ENCODE measurements at regions not wholly inside any gene's neighbourhood (a gene's known extent, or its start where the extent isn't known, plus 50 kb on each side); places are given as distances from the start of the nearest gene placed in this dataset.

DNA sequence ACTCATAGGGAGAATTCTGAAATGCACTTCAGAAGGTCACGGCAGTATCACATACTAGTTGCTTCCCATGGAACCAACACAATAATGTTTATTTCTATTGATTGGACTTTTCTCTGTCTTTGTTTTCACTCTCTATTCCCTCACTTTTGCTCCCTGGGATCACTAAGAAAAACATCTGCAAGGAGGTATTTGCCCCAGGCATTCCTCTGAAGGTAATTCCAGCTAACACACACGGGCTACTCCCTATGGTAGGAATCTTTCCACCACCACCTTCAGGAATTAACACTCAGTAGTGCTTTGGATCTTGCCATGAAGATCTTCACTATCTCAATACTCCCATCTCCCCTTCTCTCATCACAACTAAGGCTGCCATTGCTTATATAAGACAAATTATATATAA lies 353.3 kb downstream of the DSC3 start:
- no peak for TF ChIP-seq OVOL3 (tag by site-specific recombination; IDR thresholded peaks at IDR 0.05)
- TF ChIP-seq, protein P1, sequence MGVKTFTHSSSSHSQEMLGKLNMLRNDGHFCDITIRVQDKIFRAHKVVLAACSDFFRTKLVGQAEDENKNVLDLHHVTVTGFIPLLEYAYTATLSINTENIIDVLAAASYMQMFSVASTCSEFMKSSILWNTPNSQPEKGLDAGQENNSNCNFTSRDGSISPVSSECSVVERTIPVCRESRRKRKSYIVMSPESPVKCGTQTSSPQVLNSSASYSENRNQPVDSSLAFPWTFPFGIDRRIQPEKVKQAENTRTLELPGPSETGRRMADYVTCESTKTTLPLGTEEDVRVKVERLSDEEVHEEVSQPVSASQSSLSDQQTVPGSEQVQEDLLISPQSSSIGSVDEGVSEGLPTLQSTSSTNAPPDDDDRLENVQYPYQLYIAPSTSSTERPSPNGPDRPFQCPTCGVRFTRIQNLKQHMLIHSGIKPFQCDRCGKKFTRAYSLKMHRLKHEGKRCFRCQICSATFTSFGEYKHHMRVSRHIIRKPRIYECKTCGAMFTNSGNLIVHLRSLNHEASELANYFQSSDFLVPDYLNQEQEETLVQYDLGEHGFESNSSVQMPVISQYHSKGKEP (tag by site-specific recombination; IDR thresholded peaks at IDR 0.05), result no peak
- no peak for TF ChIP-seq HOXA7 (CRISPR knock-in tag; IDR thresholded peaks at IDR 0.05; ENCODE audit: borderline replicate concordance)
- TF ChIP-seq ZNF76 (tag by site-specific recombination; IDR thresholded peaks at IDR 0.05; ENCODE audit: borderline replicate concordance, low read depth), result no peak
- TF ChIP-seq, protein P2, sequence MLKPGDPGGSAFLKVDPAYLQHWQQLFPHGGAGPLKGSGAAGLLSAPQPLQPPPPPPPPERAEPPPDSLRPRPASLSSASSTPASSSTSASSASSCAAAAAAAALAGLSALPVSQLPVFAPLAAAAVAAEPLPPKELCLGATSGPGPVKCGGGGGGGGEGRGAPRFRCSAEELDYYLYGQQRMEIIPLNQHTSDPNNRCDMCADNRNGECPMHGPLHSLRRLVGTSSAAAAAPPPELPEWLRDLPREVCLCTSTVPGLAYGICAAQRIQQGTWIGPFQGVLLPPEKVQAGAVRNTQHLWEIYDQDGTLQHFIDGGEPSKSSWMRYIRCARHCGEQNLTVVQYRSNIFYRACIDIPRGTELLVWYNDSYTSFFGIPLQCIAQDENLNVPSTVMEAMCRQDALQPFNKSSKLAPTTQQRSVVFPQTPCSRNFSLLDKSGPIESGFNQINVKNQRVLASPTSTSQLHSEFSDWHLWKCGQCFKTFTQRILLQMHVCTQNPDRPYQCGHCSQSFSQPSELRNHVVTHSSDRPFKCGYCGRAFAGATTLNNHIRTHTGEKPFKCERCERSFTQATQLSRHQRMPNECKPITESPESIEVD (tag by site-specific recombination; IDR thresholded peaks at IDR 0.05), result no peak
- TF ChIP-seq, protein P3, sequence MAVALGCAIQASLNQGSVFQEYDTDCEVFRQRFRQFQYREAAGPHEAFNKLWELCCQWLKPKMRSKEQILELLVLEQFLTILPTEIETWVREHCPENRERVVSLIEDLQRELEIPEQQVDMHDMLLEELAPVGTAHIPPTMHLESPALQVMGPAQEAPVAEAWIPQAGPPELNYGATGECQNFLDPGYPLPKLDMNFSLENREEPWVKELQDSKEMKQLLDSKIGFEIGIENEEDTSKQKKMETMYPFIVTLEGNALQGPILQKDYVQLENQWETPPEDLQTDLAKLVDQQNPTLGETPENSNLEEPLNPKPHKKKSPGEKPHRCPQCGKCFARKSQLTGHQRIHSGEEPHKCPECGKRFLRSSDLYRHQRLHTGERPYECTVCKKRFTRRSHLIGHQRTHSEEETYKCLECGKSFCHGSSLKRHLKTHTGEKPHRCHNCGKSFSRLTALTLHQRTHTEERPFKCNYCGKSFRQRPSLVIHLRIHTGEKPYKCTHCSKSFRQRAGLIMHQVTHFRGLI (tag by site-specific recombination; IDR thresholded peaks at IDR 0.05), result no peak
- no peak for TF ChIP-seq HOXC10 (CRISPR knock-in tag; IDR thresholded peaks at IDR 0.05)
- TF ChIP-seq, protein P4, sequence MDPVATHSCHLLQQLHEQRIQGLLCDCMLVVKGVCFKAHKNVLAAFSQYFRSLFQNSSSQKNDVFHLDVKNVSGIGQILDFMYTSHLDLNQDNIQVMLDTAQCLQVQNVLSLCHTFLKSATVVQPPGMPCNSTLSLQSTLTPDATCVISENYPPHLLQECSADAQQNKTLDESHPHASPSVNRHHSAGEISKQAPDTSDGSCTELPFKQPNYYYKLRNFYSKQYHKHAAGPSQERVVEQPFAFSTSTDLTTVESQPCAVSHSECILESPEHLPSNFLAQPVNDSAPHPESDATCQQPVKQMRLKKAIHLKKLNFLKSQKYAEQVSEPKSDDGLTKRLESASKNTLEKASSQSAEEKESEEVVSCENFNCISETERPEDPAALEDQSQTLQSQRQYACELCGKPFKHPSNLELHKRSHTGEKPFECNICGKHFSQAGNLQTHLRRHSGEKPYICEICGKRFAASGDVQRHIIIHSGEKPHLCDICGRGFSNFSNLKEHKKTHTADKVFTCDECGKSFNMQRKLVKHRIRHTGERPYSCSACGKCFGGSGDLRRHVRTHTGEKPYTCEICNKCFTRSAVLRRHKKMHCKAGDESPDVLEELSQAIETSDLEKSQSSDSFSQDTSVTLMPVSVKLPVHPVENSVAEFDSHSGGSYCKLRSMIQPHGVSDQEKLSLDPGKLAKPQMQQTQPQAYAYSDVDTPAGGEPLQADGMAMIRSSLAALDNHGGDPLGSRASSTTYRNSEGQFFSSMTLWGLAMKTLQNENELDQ (tag by site-specific recombination; IDR thresholded peaks at IDR 0.05; ENCODE audit: low read depth), result no peak
- TF ChIP-seq, protein P5, sequence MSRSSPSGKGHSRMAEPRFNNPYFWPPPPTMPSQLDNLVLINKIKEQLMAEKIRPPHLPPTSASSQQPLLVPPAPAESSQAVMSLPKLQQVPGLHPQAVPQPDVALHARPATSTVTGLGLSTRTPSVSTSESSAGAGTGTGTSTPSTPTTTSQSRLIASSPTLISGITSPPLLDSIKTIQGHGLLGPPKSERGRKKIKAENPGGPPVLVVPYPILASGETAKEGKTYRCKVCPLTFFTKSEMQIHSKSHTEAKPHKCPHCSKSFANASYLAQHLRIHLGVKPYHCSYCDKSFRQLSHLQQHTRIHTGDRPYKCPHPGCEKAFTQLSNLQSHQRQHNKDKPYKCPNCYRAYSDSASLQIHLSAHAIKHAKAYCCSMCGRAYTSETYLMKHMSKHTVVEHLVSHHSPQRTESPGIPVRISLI (tag by site-specific recombination; IDR thresholded peaks at IDR 0.05), result no peak
- TF ChIP-seq, protein P6, sequence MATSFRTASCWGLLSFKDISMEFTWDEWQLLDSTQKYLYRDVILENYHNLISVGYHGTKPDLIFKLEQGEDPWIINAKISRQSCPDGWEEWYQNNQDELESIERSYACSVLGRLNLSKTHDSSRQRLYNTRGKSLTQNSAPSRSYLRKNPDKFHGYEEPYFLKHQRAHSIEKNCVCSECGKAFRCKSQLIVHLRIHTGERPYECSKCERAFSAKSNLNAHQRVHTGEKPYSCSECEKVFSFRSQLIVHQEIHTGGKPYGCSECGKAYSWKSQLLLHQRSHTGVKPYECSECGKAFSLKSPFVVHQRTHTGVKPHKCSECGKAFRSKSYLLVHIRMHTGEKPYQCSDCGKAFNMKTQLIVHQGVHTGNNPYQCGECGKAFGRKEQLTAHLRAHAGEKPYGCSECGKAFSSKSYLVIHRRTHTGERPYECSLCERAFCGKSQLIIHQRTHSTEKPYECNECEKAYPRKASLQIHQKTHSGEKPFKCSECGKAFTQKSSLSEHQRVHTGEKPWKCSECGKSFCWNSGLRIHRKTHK (tag by site-specific recombination; IDR thresholded peaks at IDR 0.05), result no peak
- TF ChIP-seq ZNF23 (tag by site-specific recombination; IDR thresholded peaks at IDR 0.05; ENCODE audit: borderline replicate concordance), result no peak
- TF ChIP-seq, protein P7, sequence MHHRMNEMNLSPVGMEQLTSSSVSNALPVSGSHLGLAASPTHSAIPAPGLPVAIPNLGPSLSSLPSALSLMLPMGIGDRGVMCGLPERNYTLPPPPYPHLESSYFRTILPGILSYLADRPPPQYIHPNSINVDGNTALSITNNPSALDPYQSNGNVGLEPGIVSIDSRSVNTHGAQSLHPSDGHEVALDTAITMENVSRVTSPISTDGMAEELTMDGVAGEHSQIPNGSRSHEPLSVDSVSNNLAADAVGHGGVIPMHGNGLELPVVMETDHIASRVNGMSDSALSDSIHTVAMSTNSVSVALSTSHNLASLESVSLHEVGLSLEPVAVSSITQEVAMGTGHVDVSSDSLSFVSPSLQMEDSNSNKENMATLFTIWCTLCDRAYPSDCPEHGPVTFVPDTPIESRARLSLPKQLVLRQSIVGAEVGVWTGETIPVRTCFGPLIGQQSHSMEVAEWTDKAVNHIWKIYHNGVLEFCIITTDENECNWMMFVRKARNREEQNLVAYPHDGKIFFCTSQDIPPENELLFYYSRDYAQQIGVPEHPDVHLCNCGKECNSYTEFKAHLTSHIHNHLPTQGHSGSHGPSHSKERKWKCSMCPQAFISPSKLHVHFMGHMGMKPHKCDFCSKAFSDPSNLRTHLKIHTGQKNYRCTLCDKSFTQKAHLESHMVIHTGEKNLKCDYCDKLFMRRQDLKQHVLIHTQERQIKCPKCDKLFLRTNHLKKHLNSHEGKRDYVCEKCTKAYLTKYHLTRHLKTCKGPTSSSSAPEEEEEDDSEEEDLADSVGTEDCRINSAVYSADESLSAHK (tag by site-specific recombination; IDR thresholded peaks at IDR 0.05), result no peak
- TF ChIP-seq SP7 (tag by site-specific recombination; IDR thresholded peaks at IDR 0.05), result no peak
- no peaks in the 10 kb centered on the region for H3K9me3 ChIP-seq (ENCODE audit: control insufficient read depth, insufficient read depth, low read depth, low read length)
- POLR2A ChIA-PET, result no interaction called here
- CTCF ChIA-PET, result no interaction called here
- H3K4me3 ChIP-seq (ENCODE audit: low read depth, low read length), result no peak overlapping the region
- no peaks in the 10 kb centered on the region for H3K36me3 ChIP-seq (ENCODE audit: control insufficient read depth in 2 of 2, insufficient read depth in 1 of 2, low read length in 2 of 2)
- no peaks in the 10 kb centered on the region for H3K4me1 ChIP-seq (ENCODE audit: control insufficient read depth, insufficient read depth, low read length)
- no peak overlapping the region for H3K27ac ChIP-seq (ENCODE audit: extremely low read depth, low read depth, low read length)
